ENCODE measurements at regions not wholly inside any gene's neighbourhood (a gene's known extent, or its start where the extent isn't known, plus 50 kb on each side); places are given as distances from the start of the nearest gene placed in this dataset.

DNA sequence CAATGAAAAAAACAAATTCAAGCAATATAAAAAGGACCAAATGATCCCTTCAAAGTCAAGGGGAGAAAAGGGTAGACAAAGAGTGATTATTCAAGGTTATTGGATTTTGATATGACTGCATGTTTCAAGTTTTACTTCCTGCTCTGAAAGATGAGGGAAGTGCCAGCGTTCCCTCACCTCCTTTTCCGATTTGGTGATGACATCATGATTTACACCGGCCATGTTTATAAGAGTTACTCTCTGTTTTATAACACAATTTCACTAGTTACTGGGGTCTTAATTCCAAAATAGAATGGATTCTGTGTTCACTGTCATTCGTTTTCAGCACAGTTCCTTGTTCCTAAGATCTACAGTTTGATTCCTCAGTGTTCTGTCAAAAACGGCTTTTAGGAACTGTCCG lies 60.5 kb upstream of the CPXM2 start:
- no peak overlapping the region for H3K4me3 Mint-ChIP-seq
- Histone ChIP-seq H3K27ac (no peak overlapping the region), H3K4me3 (no peak overlapping the region), H3K4me1 (peaks cover 7% of the 10 kb centered on the region), H2AFZ (replicated peaks) (no peak overlapping the region), H3K27me3 (no peaks in the 10 kb centered on the region), H4K20me1 (ENCODE audit: low read depth) (no peaks in the 10 kb centered on the region), H3K9me3 (ENCODE audit: low read depth) (no peaks in the 10 kb centered on the region), H3K79me2 (ENCODE audit: low read depth) (no peaks in the 10 kb centered on the region), H3K36me3 (no peaks in the 10 kb centered on the region), H3K9ac (no peak overlapping the region), H3F3A (ENCODE audit: low read depth) (no peaks in the 10 kb centered on the region), H3K4me2 (no peak overlapping the region)
- H3K27ac Mint-ChIP-seq: no peak overlapping the region
- H3K27me3 Mint-ChIP-seq (ENCODE audit: insufficient read depth, low read depth): peaks cover 3% of the 10 kb centered on the region
- no peaks in the 10 kb centered on the region for H3K4me1 Mint-ChIP-seq
- H3K36me3 Mint-ChIP-seq: no peaks in the 10 kb centered on the region
- TF ChIP-seq CTCF (IDR thresholded peaks at IDR 0.05) (no peak), EZH2phosphoT487 (IDR thresholded peaks at IDR 0.05) (no peak), EZH2 (IDR thresholded peaks at IDR 0.05) (no peak)
- no peak for DNase-seq (ENCODE audit: low spot score)
- H3K9me3 Mint-ChIP-seq: no peaks in the 10 kb centered on the region

DNA sequence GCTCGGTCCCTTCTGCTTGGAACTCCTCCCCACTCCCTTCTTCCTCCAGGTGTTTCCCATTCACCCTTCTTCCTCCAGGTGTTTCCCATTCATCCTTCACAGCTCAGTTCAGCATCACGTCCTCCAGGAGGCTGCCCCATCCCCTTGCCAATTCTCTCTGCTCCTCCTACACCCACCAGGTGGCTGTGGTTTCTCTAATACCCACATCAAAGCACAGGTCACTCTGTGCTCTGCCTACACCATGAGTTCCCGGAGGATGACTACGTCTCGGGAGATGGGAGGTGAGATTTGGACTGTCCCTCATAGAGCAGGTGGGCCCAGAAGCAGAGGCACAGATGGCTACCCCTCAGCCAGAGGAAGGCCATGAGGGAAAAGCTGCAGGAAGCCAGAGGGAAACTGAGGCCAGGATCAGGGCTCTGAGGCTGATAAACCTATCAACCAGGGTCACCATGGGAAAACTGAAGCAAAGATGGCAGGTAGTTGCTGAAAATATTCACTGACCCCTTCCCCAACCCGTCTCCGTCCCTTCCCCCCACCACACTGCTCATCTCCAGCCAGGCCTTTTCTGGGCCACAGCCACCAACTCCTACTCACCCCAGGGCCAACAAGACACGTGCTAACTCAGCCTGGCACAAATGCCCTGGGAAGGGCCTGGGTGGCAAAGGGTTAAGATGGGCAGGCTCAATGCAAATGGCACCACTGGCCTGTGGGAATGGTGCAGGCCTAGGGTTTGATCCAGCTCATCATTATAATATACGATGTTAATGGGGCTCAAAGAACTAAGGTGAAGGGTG lies 56.6 kb upstream of the CPXM2 start:
- no peak overlapping the region for H3K27ac Mint-ChIP-seq
- peaks cover 5% of the 10 kb centered on the region for H3K27me3 Mint-ChIP-seq (ENCODE audit: insufficient read depth, low read depth)
- H3K4me1 Mint-ChIP-seq: no peaks in the 10 kb centered on the region
- TF ChIP-seq EZH2 (IDR thresholded peaks at IDR 0.05): no peak
- TF ChIP-seq EZH2phosphoT487 (IDR thresholded peaks at IDR 0.05): no peak
- TF ChIP-seq CTCF (IDR thresholded peaks at IDR 0.05): no peak
- no peaks in the 10 kb centered on the region for H3K9me3 Mint-ChIP-seq
- no peak for DNase-seq (ENCODE audit: low spot score)
- Histone ChIP-seq H4K20me1 (ENCODE audit: low read depth) (no peaks in the 10 kb centered on the region), H2AFZ (replicated peaks) (no peak overlapping the region), H3K9me3 (ENCODE audit: low read depth) (no peaks in the 10 kb centered on the region), H3K36me3 (no peaks in the 10 kb centered on the region), H3K9ac (no peak overlapping the region), H3F3A (ENCODE audit: low read depth) (no peaks in the 10 kb centered on the region), H3K4me2 (no peak overlapping the region), H3K79me2 (ENCODE audit: low read depth) (no peaks in the 10 kb centered on the region), H3K4me3 (no peak overlapping the region), H3K4me1 (no peaks in the 10 kb centered on the region), H3K27ac (no peak overlapping the region), H3K27me3 (no peaks in the 10 kb centered on the region)
- H3K36me3 Mint-ChIP-seq: no peaks in the 10 kb centered on the region
- no peak overlapping the region for H3K4me3 Mint-ChIP-seq

GRCh38 chr10:123945325-123945920 lies 53.8 kb upstream of the CPXM2 start:
- TF ChIP-seq CTCF (IDR thresholded peaks at IDR 0.05) (no peak), EZH2phosphoT487 (IDR thresholded peaks at IDR 0.05) (no peak), EZH2 (IDR thresholded peaks at IDR 0.05) (no peak)
- Histone ChIP-seq H4K20me1 (ENCODE audit: low read depth) (no peaks in the 10 kb centered on the region), H3K4me3 (no peak overlapping the region), H3F3A (ENCODE audit: low read depth) (no peaks in the 10 kb centered on the region), H3K27ac (no peak overlapping the region), H3K9me3 (ENCODE audit: low read depth) (no peaks in the 10 kb centered on the region), H3K9ac (no peak overlapping the region), H3K36me3 (no peaks in the 10 kb centered on the region), H3K4me2 (no peak overlapping the region), H2AFZ (replicated peaks) (peak overlapping the region; percentile 89), H3K4me1 (no peaks in the 10 kb centered on the region), H3K27me3 (no peaks in the 10 kb centered on the region), H3K79me2 (ENCODE audit: low read depth) (no peaks in the 10 kb centered on the region)
- Mint-ChIP-seq H3K4me3 (no peak overlapping the region), H3K4me1 (no peaks in the 10 kb centered on the region), H3K27me3 (ENCODE audit: insufficient read depth, low read depth) (peaks cover 5% of the 10 kb centered on the region), H3K9me3 (no peaks in the 10 kb centered on the region), H3K27ac (peak overlapping the region; percentile 1), H3K36me3 (no peaks in the 10 kb centered on the region)
- DNase-seq (ENCODE audit: low spot score): no peak

Data from neural progenitor cell (in vitro differentiated cells).